Activated CD8-positive, alpha-beta T cell treated with anti-CD3 and anti-CD28 coated beads for 36 hours (primary cell): ENCODE measurements at regions not wholly inside any gene's neighbourhood (a gene's known extent, or its start where the extent isn't known, plus 50 kb on each side); places are given as distances from the start of the nearest gene placed in this dataset.

Experiments
- ATAC-seq: fragments of 200-7000 bp; cut with Tn5 transposase; one replicate; pipeline ENCODE4 v1.10.0; 2021; ENCODE audit warnings: mild to moderate bottlenecking, moderate library complexity
- CTCF ChIA-PET: fragments of 350-600 bp; sonication (Branson Sonifier 250); formaldehyde crosslinking; loops from one replicate; lab custom pipeline; 2021; ENCODE audit warnings: antibody characterized with exemption; lab: Charles Lee
- POLR2A ChIA-PET: fragments of 350-600 bp; sonication (Branson Sonifier 250); formaldehyde crosslinking; loops from one replicate; lab custom pipeline; 2021; ENCODE audit warnings: antibody characterized with exemption; lab: Charles Lee
- DNase-seq: peaks from one replicate; pipeline ENCODE4 v3.0.0-alpha.2; 2020
- H3K27ac Mint-ChIP-seq: one replicate; pipeline ENCODE4 v1.8.0; 2021; ENCODE audit warnings: mild to moderate bottlenecking, mixed read lengths
- H3K27me3 Mint-ChIP-seq: one replicate; pipeline ENCODE4 v1.8.0; 2021; ENCODE audit warnings: mixed read lengths
- H3K36me3 Mint-ChIP-seq: one replicate; pipeline ENCODE4 v1.8.0; 2021; ENCODE audit warnings: low read depth, mixed read lengths
- H3K4me1 Mint-ChIP-seq: one replicate; pipeline ENCODE4 v1.8.0; 2021; ENCODE audit warnings: low read depth, mixed read lengths
- H3K4me3 Mint-ChIP-seq: one replicate; pipeline ENCODE4 v1.8.0; 2021; ENCODE audit warnings: mild to moderate bottlenecking, moderate library complexity, mixed read lengths
- H3K9me3 Mint-ChIP-seq: one replicate; pipeline ENCODE4 v1.8.0; 2021; ENCODE audit warnings: mixed read lengths
- CTCF ChIP-seq: fragments of 200-600 bp; IDR thresholded peaks from one replicate; pipeline ENCODE4 v1.8.0; 2022; ENCODE audit warnings: antibody characterized with exemption, mild to moderate bottlenecking
- intact Hi-C: fragments of 100-400 bp; cut with micrococcal nuclease; formaldehyde crosslinking; loops from one replicate; pipeline ENCODE4 v1.10.0; 2022

GRCh38 chr9:129561594-129562281 lies 59.2 kb downstream of the C9orf50 start:
- Mint-ChIP-seq H3K36me3 (no peaks in the 10 kb centered on the region), H3K27ac (no peak overlapping the region), H3K27me3 (no peaks in the 10 kb centered on the region), H3K4me3 (no peak overlapping the region), H3K4me1 (no peaks in the 10 kb centered on the region), H3K9me3 (no peaks in the 10 kb centered on the region)
- no peak for TF ChIP-seq CTCF
- DNase-seq (no peak), ATAC-seq (no peak)
- POLR2A ChIA-PET = no interaction called here
- CTCF ChIA-PET = no interaction called here
- intact Hi-C loops = no loop called here

- Mint-ChIP-seq H3K36me3 (no peaks in the 10 kb centered on the region), H3K27me3 (no peaks in the 10 kb centered on the region), H3K27ac (no peak overlapping the region), H3K9me3 (no peaks in the 10 kb centered on the region), H3K4me3 (no peak overlapping the region), H3K4me1 (no peaks in the 10 kb centered on the region)
- ChIA-PET CTCF (no interaction called here), POLR2A (no interaction called here)
- ATAC-seq = no peak
- no peak for DNase-seq
- intact Hi-C loops = no loop called here
- no peak for TF ChIP-seq CTCF
These were observed 60.0 kb downstream of the C9orf50 start for GRCh38 chr9:129560881-129561306.

- intact Hi-C loops = no loop called here
- H3K36me3 Mint-ChIP-seq = no peaks in the 10 kb centered on the region
- ATAC-seq (no peak), DNase-seq (no peak)
- H3K27ac Mint-ChIP-seq = no peak overlapping the region
- TF ChIP-seq CTCF = no peak
- ChIA-PET POLR2A (interaction anchor here (1.6 kb wide), 1 partner anchor 48 kb away, joined by 3 read pairs; no protein-coding TSS in a partner anchor), CTCF (no interaction called here)
- H3K27me3 Mint-ChIP-seq = no peaks in the 10 kb centered on the region
- H3K4me3 Mint-ChIP-seq = no peak overlapping the region
- H3K9me3 Mint-ChIP-seq = no peaks in the 10 kb centered on the region
- H3K4me1 Mint-ChIP-seq = no peaks in the 10 kb centered on the region
These were observed 61.4 kb downstream of the C9orf50 start for GRCh38 chr9:129559506-129559881.

GRCh38 chr9:129558551-129559505 lies 62.1 kb downstream of the C9orf50 start:
- CTCF ChIA-PET = interaction anchor here (1.3 kb wide), 1 partner anchor 416 kb away, joined by 4 read pairs; no protein-coding TSS in a partner anchor
- no peak for TF ChIP-seq CTCF
- Mint-ChIP-seq H3K4me1 (no peaks in the 10 kb centered on the region), H3K4me3 (no peak overlapping the region), H3K27me3 (no peaks in the 10 kb centered on the region), H3K27ac (no peak overlapping the region), H3K9me3 (no peaks in the 10 kb centered on the region), H3K36me3 (no peaks in the 10 kb centered on the region)
- POLR2A ChIA-PET = interaction anchor here (1.6 kb wide), 1 partner anchor 48 kb away, joined by 3 read pairs; no protein-coding TSS in a partner anchor
- ATAC-seq (no peak), DNase-seq (no peak)
- intact Hi-C loops = no loop called here
